GM23248 (cell line): ENCODE measurements at regions not wholly inside any gene's neighbourhood (a gene's known extent, or its start where the extent isn't known, plus 50 kb on each side); places are given as distances from the start of the nearest gene placed in this dataset.

Experiments
- EZH2 ChIP-seq: fragments of 200-600 bp; sonication (generic); IDR thresholded peaks from 2 replicates; pipeline ENCODE4 v1.6.1; 2018; ENCODE audit warnings: antibody characterized with exemption, mild to moderate bottlenecking; ENCODE audit not compliant: insufficient read depth, poor library complexity, severe bottlenecking
- EZH2phosphoT487 ChIP-seq: fragments of 200-600 bp; sonication (generic); IDR thresholded peaks from 2 replicates; pipeline ENCODE4 v1.6.1; 2018; ENCODE audit warnings: antibody characterized with exemption, moderate library complexity, mild to moderate bottlenecking, low read depth; ENCODE audit not compliant: insufficient read depth

- no peak for TF ChIP-seq EZH2
- no peak for TF ChIP-seq EZH2phosphoT487
Measured at GRCh38 chr13:100735494-100735893, 60.9 kb upstream of the TMTC4 start.
